ENCODE measurements at regions not wholly inside any gene's neighbourhood (a gene's known extent, or its start where the extent isn't known, plus 50 kb on each side); places are given as distances from the start of the nearest gene placed in this dataset.
"Not testable (repeated sequence)": the region's sequence is repeated elsewhere in the genome, so short reads cannot be mapped to it uniquely, and the experiment has no call there.

GRCh38 chr7:112970771-112971170 is 115.9 kb downstream of the GPR85 start:
- 0 out of 2 replicates have a peak, but pooled peaks have one; percentile 19 for TF ChIP-seq CTCF (conservative IDR thresholded peaks at IDR 0.05)
- no peak overlapping the region for H3K27ac ChIP-seq

- no peak for TF ChIP-seq CTCF (conservative IDR thresholded peaks at IDR 0.05)
- no peak overlapping the region for H3K27ac ChIP-seq
Observed at GRCh38 chr7:112969946-112970345, 116.7 kb downstream of the GPR85 start.

DNA sequence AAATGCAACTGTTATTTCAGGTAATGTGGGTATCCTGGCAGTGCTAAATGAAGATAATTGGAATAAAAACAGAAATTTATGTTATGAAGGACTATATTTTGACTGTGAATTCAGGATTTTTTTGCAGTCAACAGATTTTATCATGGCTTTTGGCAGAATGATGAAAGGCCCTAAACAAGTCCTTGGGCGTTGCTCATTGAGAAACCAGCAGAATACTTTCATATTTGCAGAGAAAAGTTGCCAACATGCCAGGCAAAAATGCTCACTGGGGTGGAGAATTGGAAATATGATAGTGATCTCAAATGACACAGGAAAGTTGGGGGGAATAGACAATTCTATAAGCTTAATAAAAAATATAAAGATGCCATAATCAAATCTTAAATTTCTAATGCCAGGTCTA is 121.1 kb downstream of the GPR85 start:
- H3K27ac ChIP-seq, result no peak overlapping the region
- TF ChIP-seq CTCF (conservative IDR thresholded peaks at IDR 0.05), result no peak

DNA sequence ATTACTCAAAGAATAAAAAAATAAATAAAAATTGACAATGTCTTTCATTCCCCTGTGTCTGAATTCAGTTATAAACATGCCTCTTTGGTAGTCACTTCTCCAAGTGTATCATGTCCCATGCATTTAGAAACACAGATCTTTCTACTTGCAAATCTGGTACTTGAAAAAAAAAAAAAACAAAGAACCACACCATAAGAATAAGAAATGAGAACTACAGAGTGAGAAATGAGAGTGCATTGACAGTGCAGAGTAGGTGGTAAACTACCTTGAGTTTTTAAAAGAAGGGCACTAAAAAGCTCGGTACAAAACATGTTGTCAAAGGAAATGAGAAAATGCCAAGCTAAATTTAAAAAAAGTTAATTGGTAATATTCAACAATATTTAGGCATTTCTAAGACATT is 123.0 kb downstream of the GPR85 start:
- no peak overlapping the region for H3K27ac ChIP-seq
- no peak for TF ChIP-seq CTCF (conservative IDR thresholded peaks at IDR 0.05)

DNA sequence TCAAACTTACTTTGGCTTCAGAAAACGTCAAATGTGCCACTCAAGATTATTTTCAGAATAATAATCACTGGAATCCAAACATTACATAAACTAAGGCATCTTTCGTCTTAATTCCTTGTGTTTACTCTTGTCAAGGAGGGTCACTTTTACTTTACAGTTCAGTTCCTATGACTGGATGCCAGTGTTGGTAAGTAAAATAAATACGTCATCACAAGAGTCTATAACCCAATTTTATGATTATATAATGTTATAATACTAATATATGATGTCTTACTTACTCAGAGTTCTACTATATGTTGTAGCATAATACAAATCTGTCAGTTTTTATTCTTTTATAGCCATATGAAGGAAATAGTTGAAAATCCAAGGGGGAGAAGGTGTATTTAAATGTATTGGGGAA is 123.8 kb downstream of the GPR85 start:
- H3K27ac ChIP-seq, result no peak overlapping the region
- TF ChIP-seq CTCF (conservative IDR thresholded peaks at IDR 0.05), result no peak

DNA sequence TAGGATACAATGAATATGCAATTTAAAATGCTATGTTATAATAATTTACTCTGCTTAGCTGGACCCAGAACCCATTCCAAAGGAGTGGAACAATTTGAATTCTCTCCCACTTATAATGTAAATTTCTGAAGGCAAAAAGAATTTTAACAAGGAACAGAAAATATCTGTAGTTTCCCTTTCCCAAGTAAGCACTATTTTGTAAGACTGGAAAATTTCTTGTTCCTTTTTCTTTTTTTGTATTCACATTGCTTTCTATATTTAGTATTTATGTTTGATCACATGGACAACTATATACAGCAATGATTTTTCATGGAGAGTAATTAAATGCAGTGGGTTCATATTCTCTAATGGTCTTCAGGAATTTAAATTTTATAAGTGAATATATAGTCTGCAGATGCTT is 127.4 kb downstream of the GPR85 start:
- no peak overlapping the region for H3K27ac ChIP-seq
- no peak for TF ChIP-seq CTCF (conservative IDR thresholded peaks at IDR 0.05)

- TF ChIP-seq CTCF (conservative IDR thresholded peaks at IDR 0.05), result no peak
Observed at GRCh38 chr7:112958775-112959174, 127.9 kb downstream of the GPR85 start.

DNA sequence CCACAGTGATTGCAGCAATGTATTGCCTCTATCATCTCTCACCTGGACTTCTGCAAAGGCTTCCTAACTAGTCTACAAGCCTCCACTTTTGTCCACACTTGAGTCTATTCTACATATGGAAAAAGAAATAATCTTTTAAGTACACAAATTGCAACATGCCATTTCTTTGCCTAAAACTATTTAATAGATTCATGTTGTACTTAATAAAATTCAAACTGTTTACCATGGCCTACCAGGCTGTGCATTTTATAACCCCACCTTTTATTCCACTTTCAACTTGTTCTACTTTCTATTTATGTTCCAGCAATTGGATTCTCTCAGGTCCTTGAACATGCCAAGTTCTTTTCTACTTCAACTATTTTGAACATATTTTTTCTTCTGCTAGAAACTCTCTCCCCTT is 128.7 kb downstream of the GPR85 start:
- H3K27ac ChIP-seq, result peak overlapping the region; percentile 42
- TF ChIP-seq CTCF (conservative IDR thresholded peaks at IDR 0.05), result no peak

More at GRCh38 chr7:112958775-112959174, 127.9 kb downstream of the GPR85 start:
- H3K27ac ChIP-seq, result peak overlapping the region; percentile 42; the same call in 1 of the 2 replicates

DNA sequence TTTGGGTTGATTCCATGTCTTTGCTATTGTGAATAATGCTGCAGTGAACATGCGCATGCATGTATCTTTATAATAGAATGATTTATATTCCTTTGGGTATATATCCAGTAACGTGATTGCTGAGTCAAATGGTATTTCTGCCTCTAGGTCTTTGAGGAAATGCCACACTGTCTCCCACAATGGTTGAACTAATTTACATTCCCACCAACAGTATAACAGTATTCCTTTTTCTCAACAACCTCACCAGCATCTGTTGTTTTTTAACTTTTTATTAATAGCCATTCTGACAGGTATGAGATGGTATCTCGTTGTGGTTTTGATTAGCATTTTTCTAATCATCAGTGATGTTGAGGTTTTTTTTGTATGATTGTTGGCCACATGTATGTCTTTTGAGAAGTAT is 133.6 kb downstream of the GPR85 start:
- not testable (repeated sequence) for H3K27ac ChIP-seq
